ENCODE measurements at regions not wholly inside any gene's neighbourhood (a gene's known extent, or its start where the extent isn't known, plus 50 kb on each side); places are given as distances from the start of the nearest gene placed in this dataset.
A peak's percentile ranks its signal among the peaks of the same experiment; 100 is the strongest.

DNA sequence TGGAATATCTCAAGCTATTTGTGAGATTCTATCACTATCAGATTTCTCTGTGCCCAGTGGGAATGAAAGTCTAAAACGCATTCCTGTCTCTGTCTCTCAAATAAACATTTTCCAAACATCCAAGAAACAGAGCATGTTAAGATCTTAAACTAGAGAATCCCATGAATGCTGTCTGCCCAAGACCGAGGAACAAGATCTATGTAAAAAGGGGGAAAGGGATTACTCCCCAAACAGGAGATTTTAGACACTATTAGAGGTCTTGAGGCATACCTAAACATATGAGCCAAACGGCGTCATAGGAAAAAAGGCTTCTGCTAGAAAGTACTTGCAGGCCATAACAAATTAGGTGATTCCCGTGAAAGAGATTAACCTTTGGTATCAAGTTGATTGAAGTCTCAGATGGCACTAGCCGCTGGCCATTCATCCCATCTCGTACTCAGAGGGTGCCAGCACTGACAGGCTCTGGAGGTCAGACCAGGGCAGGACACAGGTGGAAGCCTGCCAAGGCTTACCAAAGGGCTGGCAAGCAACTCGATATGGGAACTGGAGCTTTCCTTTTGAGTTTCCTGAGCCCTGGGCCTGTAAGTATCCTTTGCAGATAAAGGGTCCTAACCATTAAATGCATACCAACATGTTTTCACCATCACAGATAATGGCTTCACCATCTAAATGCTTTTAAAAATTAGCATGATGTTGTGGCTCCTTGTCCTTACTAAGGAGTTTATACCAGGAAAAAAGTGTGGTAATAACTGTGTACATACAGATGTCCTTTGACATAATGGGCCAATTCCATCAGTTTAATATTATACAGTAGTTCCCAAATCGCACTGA is 225.2 kb downstream of the FOXO1 start:
- H3K27me3 ChIP-seq (ENCODE audit: control insufficient read depth in 1 of 2, insufficient read depth in 1 of 2, low read length in 2 of 2): no peaks in the 10 kb centered on the region
- H3K14ac ChIP-seq (ENCODE audit: low read length in 2 of 2): no peak overlapping the region
- H3K36me3 ChIP-seq (ENCODE audit: control insufficient read depth in 1 of 2, insufficient read depth in 2 of 2, low read depth in 1 of 2, low read length in 2 of 2): no peaks in the 10 kb centered on the region
- no peaks in the 10 kb centered on the region for H3K79me1 ChIP-seq (replicated peaks; ENCODE audit: low read length, poor library complexity, severe bottlenecking)
- H3K4ac ChIP-seq (ENCODE audit: low read depth in 1 of 2, low read length in 2 of 2): no peak overlapping the region
- H2BK120ac ChIP-seq (ENCODE audit: low read depth, low read length): no peak overlapping the region
- H4K8ac ChIP-seq (ENCODE audit: low read length): no peak overlapping the region
- H3K18ac ChIP-seq (ENCODE audit: low read depth in 1 of 2, low read length in 2 of 2): no peak overlapping the region
- no peaks in the 10 kb centered on the region for H3K9me3 ChIP-seq (ENCODE audit: control insufficient read depth, low read length)
- no peak overlapping the region for H3K4me3 ChIP-seq (ENCODE audit: insufficient read depth in 1 of 2, low read depth in 1 of 2, low read length in 2 of 2)
- peaks cover 10% of the 10 kb centered on the region for H3K4me1 ChIP-seq (ENCODE audit: control insufficient read depth, insufficient read depth, low read depth, low read length)
- no peak overlapping the region for H2AFZ ChIP-seq (ENCODE audit: low read depth, low read length)
- DNase-seq: no peak
- H4K91ac ChIP-seq (ENCODE audit: low read length): no peak overlapping the region
- no peak overlapping the region for H2AK5ac ChIP-seq (ENCODE audit: low read length, severe bottlenecking)
- H2BK12ac ChIP-seq (ENCODE audit: low read length in 2 of 2): no peak overlapping the region
- 93% methylated on average over 9 of the region's 9 CpGs for WGBS
- no peak overlapping the region for H3K23ac ChIP-seq (ENCODE audit: low read length in 2 of 2)
- no peak overlapping the region for H3K9ac ChIP-seq (ENCODE audit: low read length)
- no peak overlapping the region for H3K4me2 ChIP-seq (ENCODE audit: low read length, poor library complexity, severe bottlenecking)
- no peak overlapping the region for H2BK5ac ChIP-seq (ENCODE audit: low read depth, low read length, poor library complexity, severe bottlenecking)
- no peak overlapping the region for H2BK15ac ChIP-seq (ENCODE audit: low read depth, poor library complexity, severe bottlenecking)
- H3K27ac ChIP-seq (ENCODE audit: low read length, poor library complexity, severe bottlenecking): no peak overlapping the region

DNA sequence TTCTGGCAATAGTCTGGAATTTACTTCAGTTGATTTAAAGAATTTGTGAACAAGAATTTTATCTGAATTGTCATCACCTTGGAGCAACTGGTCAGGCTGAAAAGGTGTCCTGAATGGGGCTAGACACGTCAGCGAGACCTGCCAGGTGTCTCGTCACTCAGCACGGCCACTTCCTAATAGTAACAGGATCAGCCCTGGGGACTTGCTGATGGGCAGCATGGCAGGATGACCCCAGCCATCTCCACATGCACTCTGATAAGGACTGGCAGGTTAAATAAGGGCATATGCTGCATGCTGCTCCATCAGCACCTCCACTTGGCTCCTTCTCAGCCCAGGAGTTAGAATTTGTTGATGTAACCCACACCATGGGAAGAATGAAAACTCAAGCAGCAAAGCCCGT is 224.2 kb downstream of the FOXO1 start:
- Histone ChIP-seq H4K8ac (ENCODE audit: low read length) (no peak overlapping the region), H3K9me3 (ENCODE audit: control insufficient read depth, low read length) (no peaks in the 10 kb centered on the region), H2BK12ac (ENCODE audit: low read length in 2 of 2) (no peak overlapping the region), H3K4ac (ENCODE audit: low read depth in 1 of 2, low read length in 2 of 2) (no peak overlapping the region), H3K27me3 (ENCODE audit: control insufficient read depth in 1 of 2, insufficient read depth in 1 of 2, low read length in 2 of 2) (no peaks in the 10 kb centered on the region), H2BK5ac (ENCODE audit: low read depth, low read length, poor library complexity, severe bottlenecking) (no peak overlapping the region), H3K9ac (ENCODE audit: low read length) (no peak overlapping the region), H3K4me2 (ENCODE audit: low read length, poor library complexity, severe bottlenecking) (no peak overlapping the region), H2BK120ac (ENCODE audit: low read depth, low read length) (no peak overlapping the region), H3K36me3 (ENCODE audit: control insufficient read depth in 1 of 2, insufficient read depth in 2 of 2, low read depth in 1 of 2, low read length in 2 of 2) (no peaks in the 10 kb centered on the region), H3K18ac (ENCODE audit: low read depth in 1 of 2, low read length in 2 of 2) (no peak overlapping the region), H2AFZ (ENCODE audit: low read depth, low read length) (no peak overlapping the region), H2BK15ac (ENCODE audit: low read depth, poor library complexity, severe bottlenecking) (no peak overlapping the region), H3K23ac (ENCODE audit: low read length in 2 of 2) (no peak overlapping the region), H3K4me1 (ENCODE audit: control insufficient read depth, insufficient read depth, low read depth, low read length) (peaks cover 10% of the 10 kb centered on the region), H3K79me1 (replicated peaks; ENCODE audit: low read length, poor library complexity, severe bottlenecking) (no peaks in the 10 kb centered on the region), H2AK5ac (ENCODE audit: low read length, severe bottlenecking) (peak overlapping the region; percentile 20), H4K91ac (ENCODE audit: low read length) (no peak overlapping the region), H3K4me3 (ENCODE audit: insufficient read depth in 1 of 2, low read depth in 1 of 2, low read length in 2 of 2) (no peak overlapping the region), H3K27ac (ENCODE audit: low read length, poor library complexity, severe bottlenecking) (no peak overlapping the region), H3K14ac (ENCODE audit: low read length in 2 of 2) (no peak overlapping the region)
- 96% methylated on average over 5 of the region's 5 CpGs for WGBS
- DNase-seq: no peak

DNA sequence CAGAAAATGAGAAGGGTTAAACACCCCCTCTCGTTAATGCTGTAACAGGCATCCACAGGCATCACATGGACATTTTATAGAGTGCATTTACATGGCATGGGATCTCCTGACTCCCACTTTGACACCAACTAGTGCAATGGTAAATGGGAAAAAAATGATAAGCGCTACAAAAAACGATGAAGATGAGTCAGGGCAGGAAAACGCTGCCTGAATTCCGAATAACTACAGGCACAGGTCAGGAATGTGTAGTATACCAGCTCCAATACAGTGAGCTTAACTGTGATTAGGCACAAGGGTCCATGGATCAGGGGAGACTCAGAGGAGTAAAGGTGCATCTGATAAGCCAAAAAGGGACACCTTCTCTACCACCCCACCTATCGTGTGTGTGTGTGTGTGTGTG is 223.6 kb downstream of the FOXO1 start:
- peak overlapping the region in 1 of 2 experiments; percentile 49 for H3K14ac ChIP-seq (ENCODE audit: low read length in 2 of 2)
- no peak overlapping the region for H3K4me3 ChIP-seq (ENCODE audit: insufficient read depth in 1 of 2, low read depth in 1 of 2, low read length in 2 of 2)
- no peak overlapping the region for H2BK5ac ChIP-seq (ENCODE audit: low read depth, low read length, poor library complexity, severe bottlenecking)
- no peak overlapping the region for H2BK12ac ChIP-seq (ENCODE audit: low read length in 2 of 2)
- peak overlapping the region; percentile 57 for H2AK5ac ChIP-seq (ENCODE audit: low read length, severe bottlenecking)
- no peak overlapping the region for H4K8ac ChIP-seq (ENCODE audit: low read length)
- DNase-seq: no peak
- no peak overlapping the region for H4K91ac ChIP-seq (ENCODE audit: low read length)
- no peaks in the 10 kb centered on the region for H3K79me1 ChIP-seq (replicated peaks; ENCODE audit: low read length, poor library complexity, severe bottlenecking)
- no peak overlapping the region for H2BK120ac ChIP-seq (ENCODE audit: low read depth, low read length)
- H2AFZ ChIP-seq (ENCODE audit: low read depth, low read length): no peak overlapping the region
- H3K9me3 ChIP-seq (ENCODE audit: control insufficient read depth, low read length): no peaks in the 10 kb centered on the region
- no peak overlapping the region for H3K23ac ChIP-seq (ENCODE audit: low read length in 2 of 2)
- no peaks in the 10 kb centered on the region for H3K27me3 ChIP-seq (ENCODE audit: control insufficient read depth in 1 of 2, insufficient read depth in 1 of 2, low read length in 2 of 2)
- H3K4me1 ChIP-seq (ENCODE audit: control insufficient read depth, insufficient read depth, low read depth, low read length): peaks cover 10% of the 10 kb centered on the region
- H3K4ac ChIP-seq (ENCODE audit: low read depth in 1 of 2, low read length in 2 of 2): peak overlapping the region in 1 of 2 experiments; percentile 43
- 73% methylated on average over 5 of the region's 6 CpGs for WGBS
- H3K18ac ChIP-seq (ENCODE audit: low read depth in 1 of 2, low read length in 2 of 2): no peak overlapping the region
- H3K27ac ChIP-seq (ENCODE audit: low read length, poor library complexity, severe bottlenecking): no peak overlapping the region
- H3K4me2 ChIP-seq (ENCODE audit: low read length, poor library complexity, severe bottlenecking): no peak overlapping the region
- H3K9ac ChIP-seq (ENCODE audit: low read length): no peak overlapping the region
- no peak overlapping the region for H2BK15ac ChIP-seq (ENCODE audit: low read depth, poor library complexity, severe bottlenecking)
- no peaks in the 10 kb centered on the region for H3K36me3 ChIP-seq (ENCODE audit: control insufficient read depth in 1 of 2, insufficient read depth in 2 of 2, low read depth in 1 of 2, low read length in 2 of 2)

GRCh38 chr13:40444241-40444640 is 222.2 kb downstream of the FOXO1 start:
- Histone ChIP-seq H2AK5ac (ENCODE audit: low read length, severe bottlenecking) (no peak overlapping the region), H3K4me1 (ENCODE audit: control insufficient read depth, insufficient read depth, low read depth, low read length) (peaks cover 10% of the 10 kb centered on the region), H3K4ac (ENCODE audit: low read depth in 1 of 2, low read length in 2 of 2) (no peak overlapping the region), H3K14ac (ENCODE audit: low read length in 2 of 2) (no peak overlapping the region), H2BK120ac (ENCODE audit: low read depth, low read length) (no peak overlapping the region), H3K4me3 (ENCODE audit: insufficient read depth in 1 of 2, low read depth in 1 of 2, low read length in 2 of 2) (no peak overlapping the region), H3K27me3 (ENCODE audit: control insufficient read depth in 1 of 2, insufficient read depth in 1 of 2, low read length in 2 of 2) (no peaks in the 10 kb centered on the region), H3K4me2 (ENCODE audit: low read length, poor library complexity, severe bottlenecking) (no peak overlapping the region), H4K8ac (ENCODE audit: low read length) (no peak overlapping the region), H2BK15ac (ENCODE audit: low read depth, poor library complexity, severe bottlenecking) (no peak overlapping the region), H3K9ac (ENCODE audit: low read length) (no peak overlapping the region), H2BK5ac (ENCODE audit: low read depth, low read length, poor library complexity, severe bottlenecking) (no peak overlapping the region), H3K23ac (ENCODE audit: low read length in 2 of 2) (no peak overlapping the region), H3K18ac (ENCODE audit: low read depth in 1 of 2, low read length in 2 of 2) (no peak overlapping the region), H3K36me3 (ENCODE audit: control insufficient read depth in 1 of 2, insufficient read depth in 2 of 2, low read depth in 1 of 2, low read length in 2 of 2) (no peaks in the 10 kb centered on the region), H2BK12ac (ENCODE audit: low read length in 2 of 2) (no peak overlapping the region), H4K91ac (ENCODE audit: low read length) (no peak overlapping the region), H3K27ac (ENCODE audit: low read length, poor library complexity, severe bottlenecking) (no peak overlapping the region), H3K79me1 (replicated peaks; ENCODE audit: low read length, poor library complexity, severe bottlenecking) (no peaks in the 10 kb centered on the region), H3K9me3 (ENCODE audit: control insufficient read depth, low read length) (peaks cover under 1% of the 10 kb centered on the region), H2AFZ (ENCODE audit: low read depth, low read length) (no peak overlapping the region)
- no peak for DNase-seq
- 90% methylated on average over 2 of the region's 3 CpGs for WGBS
